Kidney (tissue), 13 donors: ENCODE measurements at regions not wholly inside any gene's neighbourhood (a gene's known extent, or its start where the extent isn't known, plus 50 kb on each side); places are given as distances from the start of the nearest gene placed in this dataset.

Experiments used
- DNase-seq, 5 donors: peaks; one replicate each; pipeline ENCODE4 v3.0.0-alpha.2; 2013 to 2020
- FAIRE-seq: peaks from 2 replicates; lab custom pipeline; 2012; peaks lifted over from hg19 to GRCh38; lab: Jason Lieb, UNC
- H3K27ac ChIP-seq, 2 donors: one replicate each; pipeline ENCODE4 v1.7.0; 2013; ENCODE audit warnings: low read depth in 2 of 2, low read length in 2 of 2, inconsistent platforms in 1 of 2
- H3K27me3 ChIP-seq: one replicate; pipeline ENCODE4 v1.7.1; 2013; ENCODE audit warnings: low read length, inconsistent platforms; ENCODE audit not compliant: control insufficient read depth, insufficient read depth
- H3K36me3 ChIP-seq, 3 donors: one replicate each; pipeline versions ENCODE4 v1.7.0 to v1.7.1; 2013; ENCODE audit warnings: low read length in 3 of 3, control low read depth in 1 of 3, inconsistent platforms in 1 of 3; ENCODE audit not compliant: insufficient read depth in 3 of 3, control insufficient read depth in 2 of 3
- H3K4me1 ChIP-seq, 3 donors: one replicate each; pipeline versions ENCODE4 v1.7.0 to v1.7.1; 2013; ENCODE audit warnings: low read length in 3 of 3, inconsistent platforms in 1 of 3, low read depth in 1 of 3; ENCODE audit not compliant: control insufficient read depth in 2 of 3, insufficient read depth in 2 of 3
- H3K4me3 ChIP-seq, 3 donors: one replicate each; pipeline versions ENCODE4 v1.7.0 to v1.8.1; 2013; ENCODE audit warnings: low read length in 3 of 3, control low read depth in 1 of 3, inconsistent platforms in 1 of 3
- H3K9ac ChIP-seq, 3 donors: one replicate each; pipeline versions ENCODE4 v1.7.0 to v1.7.1; 2013; ENCODE audit warnings: low read length in 3 of 3, control low read depth in 1 of 3, inconsistent platforms in 1 of 3
- H3K9me3 ChIP-seq, 3 donors: one replicate each; pipeline versions ENCODE4 v1.7.0 to v1.7.1; 2013; ENCODE audit warnings: low read length in 3 of 3, control low read depth in 1 of 3, inconsistent platforms in 1 of 3; ENCODE audit not compliant: control insufficient read depth in 2 of 3, insufficient read depth in 1 of 3
- CTCF ChIP-seq: IDR thresholded peaks from 3 replicates; pipeline ENCODE4 v1.5.1; 2012; ENCODE audit warnings: mild to moderate bottlenecking, moderate library complexity, borderline replicate concordance; ENCODE audit not compliant: insufficient read depth; ENCODE audit errors: extremely low read depth
- intact Hi-C: fragments of 100-400 bp; cut with DNase I; formaldehyde crosslinking; loops from one replicate; pipeline ENCODE4 v1.11.1; 2022
- donor health status: control.
- donor health status: control.
- donor health status: control.
- donor health status: control.
- donor health status: control.
- donor health status: DM: yes; HTN: yes; CAD: no.
- donor health status: Normal renal cell carcinoma (clear cell type).

GRCh38 chr6:69623357-69623756, 173.5 kb downstream of the LMBRD1 start:
- H3K9ac ChIP-seq: no peak overlapping the region
- no peak overlapping the region for H3K4me3 ChIP-seq
- no peaks in the 10 kb centered on the region for H3K9me3 ChIP-seq
- H3K4me1 ChIP-seq: no peaks in the 10 kb centered on the region
- FAIRE-seq (no peak), DNase-seq (no peak)
- no peak overlapping the region for H3K27ac ChIP-seq
- no peak for TF ChIP-seq CTCF
- no peaks in the 10 kb centered on the region for H3K36me3 ChIP-seq
- H3K27me3 ChIP-seq: no peaks in the 10 kb centered on the region
- intact Hi-C loops: no loop called here

DNA sequence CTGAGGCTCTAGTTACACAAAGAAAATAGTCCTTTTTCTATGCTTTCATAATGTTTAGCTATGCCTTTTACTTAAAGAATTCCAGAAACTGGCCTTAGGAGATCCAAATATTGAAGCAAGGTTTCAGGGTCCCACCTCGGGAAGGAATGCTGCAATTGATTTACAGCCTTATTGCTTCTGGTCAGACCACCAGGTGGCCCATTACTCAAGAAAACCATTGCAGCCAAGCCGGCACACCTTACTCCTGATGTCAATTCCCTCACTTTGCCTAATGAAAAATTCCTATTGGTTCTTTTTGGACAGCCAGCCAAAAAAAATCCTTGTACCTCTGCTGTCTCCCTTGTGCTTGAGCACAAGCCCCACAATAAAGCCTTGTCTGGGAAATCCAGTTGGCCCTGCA, 173.9 kb downstream of the LMBRD1 start:
- H3K4me3 ChIP-seq: no peak overlapping the region
- H3K9me3 ChIP-seq: no peaks in the 10 kb centered on the region
- no peak overlapping the region for H3K9ac ChIP-seq
- no peaks in the 10 kb centered on the region for H3K36me3 ChIP-seq
- no peaks in the 10 kb centered on the region for H3K4me1 ChIP-seq
- no peaks in the 10 kb centered on the region for H3K27me3 ChIP-seq
- intact Hi-C loops: no loop called here
- no peak for DNase-seq
- no peak for FAIRE-seq
- TF ChIP-seq CTCF: no peak
- no peak overlapping the region for H3K27ac ChIP-seq

GRCh38 chr6:69622230-69622629, 174.6 kb downstream of the LMBRD1 start:
- intact Hi-C loops: no loop called here
- Histone ChIP-seq H3K36me3 (no peaks in the 10 kb centered on the region), H3K27ac (no peak overlapping the region), H3K27me3 (no peaks in the 10 kb centered on the region), H3K4me3 (no peak overlapping the region), H3K9me3 (no peaks in the 10 kb centered on the region), H3K4me1 (no peaks in the 10 kb centered on the region), H3K9ac (no peak overlapping the region)
- FAIRE-seq (no peak), DNase-seq (no peak)
- TF ChIP-seq CTCF: no peak

DNA sequence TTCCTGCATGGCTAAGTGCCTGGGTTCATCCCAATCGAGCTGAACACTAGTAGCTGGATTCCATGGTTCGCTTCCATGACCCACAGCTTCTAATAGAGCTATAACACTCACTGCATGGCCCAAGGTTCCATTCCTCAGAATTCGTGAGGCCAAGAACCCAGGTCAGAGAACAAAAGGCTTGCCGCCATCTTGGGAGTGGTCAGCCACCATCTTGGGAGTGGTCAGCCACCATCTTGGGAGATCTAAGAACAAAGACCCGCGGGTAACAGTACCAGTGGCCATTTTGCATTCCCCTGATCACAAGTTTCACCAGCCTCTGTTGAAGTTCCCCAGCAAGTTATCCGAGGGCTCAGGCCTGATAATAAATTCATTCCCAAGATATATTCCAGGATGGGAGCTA, 179.6 kb downstream of the LMBRD1 start:
- intact Hi-C loops: no loop called here
- H3K4me1 ChIP-seq: peaks cover 0 to 4% (median 0%) of the 10 kb centered on the region in 3 donors
- no peak overlapping the region for H3K9ac ChIP-seq
- H3K4me3 ChIP-seq: no peak overlapping the region
- no peak for FAIRE-seq
- H3K9me3 ChIP-seq: no peaks in the 10 kb centered on the region
- no peaks in the 10 kb centered on the region for H3K27me3 ChIP-seq
- TF ChIP-seq CTCF: no peak
- no peak overlapping the region for H3K27ac ChIP-seq
- DNase-seq: no peak
- no peaks in the 10 kb centered on the region for H3K36me3 ChIP-seq
